Limb (tissue), 2 donors: ENCODE measurements at regions not wholly inside any gene's neighbourhood (a gene's known extent, or its start where the extent isn't known, plus 50 kb on each side); places are given as distances from the start of the nearest gene placed in this dataset.

Experiments used
- DNase-seq, 2 donors: peaks; one replicate each; pipeline ENCODE4 v3.0.0-alpha.2; 2016; ENCODE audit errors: extremely low spot score in 2 of 2

DNA sequence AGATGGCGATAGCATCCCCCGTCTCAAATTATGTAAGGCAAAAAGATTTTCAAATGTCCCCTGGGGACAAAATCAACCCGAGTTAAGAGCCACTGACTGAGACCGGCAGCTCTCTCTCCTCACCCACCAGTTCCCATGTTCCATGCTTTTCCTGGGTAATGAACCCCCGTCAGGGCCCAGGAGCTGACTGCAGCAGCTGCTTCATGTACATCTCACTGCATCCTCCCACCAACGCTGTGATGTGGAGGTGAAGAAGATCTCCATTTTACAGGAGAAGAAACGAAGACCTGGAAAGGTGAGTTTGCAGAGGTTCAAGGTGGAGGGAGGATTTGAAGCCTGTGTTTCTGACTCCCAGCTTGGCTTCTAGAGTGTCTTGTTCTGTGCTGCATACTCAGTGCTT, 481.1 kb downstream of the MIAT start:
- DNase-seq: no peak

DNA sequence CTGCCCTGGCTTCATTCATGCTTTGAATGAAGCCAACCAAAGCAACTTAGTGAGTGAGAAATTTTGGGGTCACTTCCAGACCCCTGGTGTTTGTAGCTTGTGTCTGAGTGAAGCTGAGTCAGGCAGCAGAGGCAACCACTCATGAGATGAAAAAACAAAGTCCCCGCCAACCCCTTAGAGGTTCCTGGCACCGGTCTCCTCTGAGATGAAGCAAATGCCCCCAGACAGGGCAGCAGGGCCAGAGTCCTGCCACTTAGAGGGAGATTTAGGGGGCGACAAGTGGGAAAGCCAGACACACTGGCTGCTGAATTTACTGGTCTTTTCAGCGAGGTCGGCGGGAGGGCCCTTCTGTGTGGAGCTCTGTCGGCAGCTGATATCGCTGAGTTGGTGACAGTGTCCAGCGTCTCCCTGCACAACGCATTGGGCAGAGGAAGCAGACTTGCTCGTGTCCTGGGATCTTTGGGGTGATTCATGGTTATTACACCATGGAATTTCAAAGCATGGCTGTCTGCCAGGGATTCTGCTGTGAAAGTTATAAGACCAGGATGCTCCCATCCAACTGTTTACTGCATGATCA, 482.6 kb downstream of the MIAT start:
- DNase-seq: peak in 1 of 2 donors; percentile 58

DNA sequence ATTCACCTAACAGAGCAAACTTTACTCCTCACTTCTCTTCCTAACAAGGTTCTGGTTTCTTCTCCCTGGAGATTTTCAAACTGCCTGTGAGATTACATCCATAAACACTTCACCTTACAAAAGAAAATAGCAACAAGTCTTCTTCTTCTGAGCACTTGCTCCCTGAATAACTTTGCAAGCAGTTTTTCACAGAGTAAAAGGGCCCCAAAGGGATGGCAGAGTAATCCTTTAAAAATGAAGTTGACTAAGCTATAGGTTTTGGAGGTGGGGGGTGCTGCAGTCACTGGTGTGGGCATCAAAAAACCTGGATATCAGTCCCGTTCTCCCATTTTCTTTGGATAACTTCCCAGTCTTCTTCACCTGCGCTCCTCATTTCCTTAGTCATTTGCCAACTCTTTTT, 484.9 kb downstream of the MIAT start:
- no peak for DNase-seq

DNA sequence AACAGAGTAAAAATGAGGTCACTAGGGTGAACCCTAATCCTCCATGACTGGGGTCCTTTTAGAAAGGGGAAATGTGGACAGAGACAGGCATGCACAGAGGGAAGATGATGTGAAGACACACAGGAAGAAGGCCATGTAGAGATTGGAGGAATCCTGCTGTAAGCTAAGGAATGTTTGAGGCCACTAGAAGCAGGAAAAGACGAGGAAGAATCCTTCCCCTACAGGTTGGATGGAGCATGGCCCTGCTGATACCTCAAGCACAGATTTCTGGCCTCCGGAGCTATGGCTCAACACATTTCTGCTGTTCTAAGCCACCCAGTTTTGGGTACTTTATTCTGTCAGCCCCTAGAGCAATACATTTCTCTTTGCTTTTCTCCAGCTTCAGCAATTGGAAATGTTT, 486.9 kb downstream of the MIAT start:
- DNase-seq: no peak

DNA sequence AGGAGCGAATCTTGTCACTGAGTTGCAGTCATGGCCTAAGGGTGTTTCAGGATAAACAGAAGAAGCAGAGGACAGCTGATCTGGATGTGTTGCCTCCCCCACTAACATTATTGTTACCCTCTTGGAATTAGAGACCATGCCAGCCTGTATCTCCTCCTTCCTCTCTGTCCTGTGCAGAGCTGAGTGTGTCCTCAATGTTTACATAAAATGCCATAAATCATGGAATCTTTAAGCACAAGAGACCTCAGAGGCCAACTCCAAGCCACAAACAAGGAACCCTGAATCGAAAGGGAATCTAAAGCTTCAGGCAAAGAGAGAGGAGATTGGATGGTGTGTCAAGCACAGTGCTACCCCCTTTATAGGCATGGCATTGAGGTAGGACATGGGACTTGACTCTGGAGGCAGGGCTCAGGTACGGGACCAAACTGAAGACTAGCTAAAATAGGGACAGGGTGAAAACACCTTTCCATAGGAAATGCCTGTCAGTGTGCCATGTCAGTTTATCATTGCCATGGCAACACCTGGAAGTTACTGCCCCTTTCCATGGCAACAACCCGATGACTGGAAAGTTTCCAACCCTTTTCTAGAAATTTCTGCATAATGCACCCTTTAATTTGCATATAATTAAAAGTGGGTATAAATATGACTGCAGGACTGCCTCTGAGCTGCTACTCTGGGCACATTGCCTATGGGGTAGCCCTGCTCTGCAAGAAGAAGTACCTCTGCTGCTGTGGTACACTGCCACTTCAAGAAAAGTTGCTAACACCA, 489.7 kb downstream of the MIAT start:
- no peak for DNase-seq

DNA sequence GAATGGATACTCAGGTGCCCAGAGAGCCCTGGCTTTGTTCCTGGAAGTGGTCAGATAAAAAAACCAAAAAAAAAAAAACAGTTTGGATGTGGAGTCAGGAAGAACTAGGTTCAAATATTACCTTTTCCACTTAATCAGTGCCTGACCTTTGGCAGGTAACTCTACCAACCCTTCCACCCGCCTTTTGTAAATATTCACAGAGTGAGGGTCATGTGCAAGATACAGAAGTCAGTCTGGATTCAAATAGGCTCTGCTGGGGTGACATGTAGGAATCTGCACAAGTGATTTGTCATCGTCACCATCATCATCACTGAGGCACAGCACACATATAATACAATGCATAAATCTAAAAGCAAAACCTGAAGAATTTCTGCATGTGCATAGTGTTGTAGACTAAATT, 490.7 kb downstream of the MIAT start:
- DNase-seq: no peak

DNA sequence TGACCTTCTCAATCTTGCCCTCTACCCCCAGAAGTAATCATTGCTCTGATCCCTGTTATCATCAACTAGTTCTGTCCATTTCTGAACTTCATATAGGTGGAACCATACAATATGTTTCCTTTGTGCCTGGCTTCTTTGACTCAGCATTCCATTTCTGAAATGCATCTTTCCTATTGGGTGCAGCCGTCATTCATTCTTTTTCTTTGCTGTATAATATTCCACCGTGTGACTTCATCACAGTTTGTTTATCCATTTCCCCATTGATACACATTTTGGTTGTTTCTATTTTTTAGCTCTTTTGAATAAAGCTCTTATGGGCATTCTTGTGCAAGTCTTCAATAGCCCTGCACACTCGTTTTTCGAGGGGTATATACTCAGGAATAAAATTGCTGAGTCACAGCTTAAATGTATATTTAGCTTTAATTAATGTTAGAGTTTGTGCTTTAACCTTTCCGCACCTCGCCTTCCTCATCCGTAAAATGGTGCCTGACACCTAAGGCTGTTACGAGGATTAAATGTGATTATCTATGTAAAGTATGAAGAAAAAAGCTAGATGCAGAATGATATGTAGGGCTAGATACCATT, 491.6 kb downstream of the MIAT start:
- no peak for DNase-seq

DNA sequence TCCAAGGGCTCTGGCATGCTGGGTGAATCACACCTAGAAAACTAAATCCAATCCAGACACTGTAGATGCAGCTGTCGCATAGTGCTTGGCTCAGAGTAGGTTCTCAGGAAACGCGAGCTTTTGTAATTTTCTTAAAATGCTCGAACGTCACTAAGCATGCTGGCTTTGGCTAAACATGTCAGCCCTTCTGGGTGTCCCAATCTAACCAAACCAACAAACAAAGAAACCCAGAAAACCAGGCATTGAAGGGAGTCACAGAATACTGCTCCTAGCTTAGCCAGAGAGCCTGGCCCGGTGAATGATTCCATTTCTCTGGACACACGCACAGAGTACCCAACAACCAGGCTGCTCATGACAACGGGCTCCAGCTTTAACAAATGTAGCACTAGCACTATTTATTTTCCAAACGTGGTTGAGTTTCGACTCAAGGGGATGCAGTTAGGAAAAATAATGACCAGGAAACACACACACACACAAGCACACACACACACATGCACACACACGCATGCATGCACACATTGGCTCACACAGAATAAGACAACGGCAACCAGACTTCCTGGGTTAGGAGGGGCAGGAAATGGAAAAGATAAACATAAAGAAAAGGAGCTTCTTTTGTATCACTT, 492.6 kb downstream of the MIAT start:
- DNase-seq: no peak

DNA sequence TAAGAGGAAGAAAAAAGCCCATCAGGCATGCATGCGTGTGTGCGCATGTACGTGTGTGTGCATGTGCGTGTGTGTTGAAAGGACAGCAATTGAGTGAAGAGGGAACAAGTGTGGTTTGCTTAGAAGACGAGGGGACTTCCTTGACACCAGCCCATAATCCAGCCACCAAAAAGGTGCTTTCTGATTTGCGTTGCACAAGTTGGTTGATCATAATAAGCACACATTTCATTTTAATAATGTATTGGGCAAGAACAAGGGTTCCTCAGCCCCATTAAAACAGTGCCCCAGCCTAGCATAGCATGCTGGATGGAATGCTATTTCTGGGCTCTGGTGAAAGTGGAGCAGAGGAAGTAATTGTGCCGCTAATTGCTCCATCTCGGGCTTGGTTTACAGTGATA, 493.2 kb downstream of the MIAT start:
- no peak for DNase-seq

DNA sequence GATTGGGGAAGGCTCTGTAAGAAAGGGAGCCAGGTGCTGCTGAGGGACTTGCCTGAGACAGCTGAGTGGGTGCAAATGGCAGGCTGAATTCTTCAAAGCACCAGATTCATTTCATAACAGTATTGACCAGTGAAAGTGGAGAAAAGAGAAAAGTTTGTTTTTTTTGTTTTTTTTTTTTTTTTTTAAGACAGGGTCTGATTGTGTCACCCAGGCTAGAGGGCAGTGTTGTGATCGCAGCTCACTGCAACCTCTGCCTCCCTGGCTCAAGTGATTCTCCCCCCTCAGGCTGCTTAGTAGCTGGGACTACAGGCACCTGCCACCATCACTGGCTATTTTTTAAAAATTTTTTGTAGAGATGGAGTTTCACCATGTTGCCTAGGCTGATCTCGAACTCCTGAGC, 494.0 kb downstream of the MIAT start:
- DNase-seq: no peak

DNA sequence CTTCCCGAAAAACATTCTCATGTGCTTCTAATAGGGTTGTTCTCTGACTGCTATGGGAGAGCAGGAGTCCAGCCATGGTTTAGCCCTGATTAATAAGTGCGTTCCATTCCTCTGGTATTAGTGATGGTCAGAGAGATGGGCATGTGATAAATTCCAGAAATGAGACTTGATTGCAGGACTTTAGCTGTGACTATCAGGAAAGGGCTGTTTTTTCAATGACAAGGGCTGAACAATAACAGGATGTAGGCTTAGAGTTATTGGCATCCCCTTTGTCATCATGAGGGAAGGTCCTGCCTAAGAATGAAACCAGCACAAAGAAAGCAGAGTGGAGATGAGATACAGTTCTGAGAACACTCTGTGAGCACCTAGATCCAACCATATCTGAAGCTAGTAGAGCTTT, 494.6 kb downstream of the MIAT start:
- DNase-seq: no peak

DNA sequence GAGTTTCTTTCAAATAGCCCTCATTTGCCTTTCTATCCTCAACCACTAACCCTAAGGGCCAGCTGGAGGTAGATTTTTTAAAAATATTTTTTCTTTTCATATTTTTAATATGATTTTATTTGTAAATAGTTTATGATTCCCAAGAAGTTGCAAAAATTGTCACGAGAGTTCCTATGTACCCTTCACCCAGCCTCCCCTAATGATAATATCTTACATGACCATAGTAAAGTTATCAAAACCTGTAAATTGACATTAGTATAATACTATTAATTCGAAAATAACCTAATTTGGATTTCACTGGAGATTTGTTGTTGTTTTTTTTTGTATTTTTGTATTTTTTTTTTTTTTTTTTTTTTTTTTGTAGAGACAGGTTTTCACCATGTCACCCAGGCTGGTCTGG, 495.5 kb downstream of the MIAT start:
- no peak for DNase-seq

DNA sequence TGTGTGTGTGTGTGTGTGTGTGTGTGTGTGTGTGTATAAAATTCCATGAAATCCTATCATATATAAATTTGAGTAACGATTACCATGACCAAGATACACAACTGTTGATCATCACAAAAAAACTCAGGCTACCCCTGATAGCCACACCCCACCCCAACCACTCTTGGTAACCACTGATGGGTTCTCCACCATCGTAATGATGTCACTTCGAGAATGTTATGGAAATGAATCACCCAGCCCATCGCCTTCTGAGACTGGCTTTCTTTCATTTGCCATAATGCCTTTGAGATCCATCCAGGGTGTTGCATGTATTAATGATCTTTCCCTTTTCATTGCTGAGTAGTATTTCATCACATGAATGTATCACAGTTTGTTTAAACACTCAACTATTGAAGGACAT, 496.0 kb downstream of the MIAT start:
- DNase-seq: no peak

DNA sequence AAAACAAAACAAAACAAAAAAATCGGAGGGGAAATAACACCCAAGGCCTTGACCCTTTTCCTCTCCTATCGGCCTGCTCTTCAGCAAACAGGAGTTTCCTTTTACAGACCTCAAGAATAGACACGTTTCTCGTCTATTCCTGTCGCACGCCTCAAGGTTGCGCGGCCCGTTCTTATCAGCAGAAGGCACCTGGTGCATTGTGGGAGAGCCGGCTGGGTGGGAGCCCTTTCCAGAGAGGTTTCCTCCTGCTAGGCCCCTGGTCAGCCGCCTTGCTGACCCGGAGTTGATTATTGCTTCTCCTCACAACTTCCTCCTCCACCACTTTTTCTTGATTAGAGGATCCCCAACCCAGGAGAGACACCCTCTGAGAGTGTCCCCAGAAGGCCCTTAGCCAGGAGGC, 497.3 kb downstream of the MIAT start:
- no peak for DNase-seq

DNA sequence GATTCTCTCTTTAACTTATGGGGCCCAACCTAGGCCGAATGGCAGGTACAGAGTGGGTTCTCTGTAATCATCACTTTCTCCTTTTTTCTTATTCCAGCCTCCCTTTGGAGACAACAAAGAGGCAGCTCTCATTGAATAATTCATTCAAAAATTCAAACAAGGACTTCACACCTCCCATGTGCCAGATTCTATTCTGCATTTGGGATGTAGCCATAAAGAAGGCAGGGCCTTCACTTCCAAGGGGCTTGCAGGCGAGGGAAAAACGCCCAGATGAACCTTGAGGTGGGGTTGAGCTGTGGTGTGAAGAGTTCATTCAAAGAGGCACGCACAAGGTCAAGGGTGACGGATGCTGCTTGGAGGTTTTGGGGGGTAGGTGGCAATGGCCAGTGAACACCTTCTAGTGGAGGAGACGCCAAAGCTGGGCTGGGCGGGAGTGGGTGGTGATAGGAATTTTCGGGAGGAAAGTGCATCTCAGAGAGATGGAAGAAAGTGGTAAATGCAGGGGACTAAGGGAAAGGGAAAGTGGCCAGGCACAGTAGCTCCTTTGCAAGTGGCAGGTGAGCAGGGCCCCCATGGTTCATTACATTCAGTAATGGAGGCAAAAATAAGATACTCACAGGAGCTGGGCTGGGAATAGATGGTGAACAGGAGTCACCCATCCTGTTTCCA, 499.6 kb downstream of the MIAT start:
- DNase-seq: no peak

DNA sequence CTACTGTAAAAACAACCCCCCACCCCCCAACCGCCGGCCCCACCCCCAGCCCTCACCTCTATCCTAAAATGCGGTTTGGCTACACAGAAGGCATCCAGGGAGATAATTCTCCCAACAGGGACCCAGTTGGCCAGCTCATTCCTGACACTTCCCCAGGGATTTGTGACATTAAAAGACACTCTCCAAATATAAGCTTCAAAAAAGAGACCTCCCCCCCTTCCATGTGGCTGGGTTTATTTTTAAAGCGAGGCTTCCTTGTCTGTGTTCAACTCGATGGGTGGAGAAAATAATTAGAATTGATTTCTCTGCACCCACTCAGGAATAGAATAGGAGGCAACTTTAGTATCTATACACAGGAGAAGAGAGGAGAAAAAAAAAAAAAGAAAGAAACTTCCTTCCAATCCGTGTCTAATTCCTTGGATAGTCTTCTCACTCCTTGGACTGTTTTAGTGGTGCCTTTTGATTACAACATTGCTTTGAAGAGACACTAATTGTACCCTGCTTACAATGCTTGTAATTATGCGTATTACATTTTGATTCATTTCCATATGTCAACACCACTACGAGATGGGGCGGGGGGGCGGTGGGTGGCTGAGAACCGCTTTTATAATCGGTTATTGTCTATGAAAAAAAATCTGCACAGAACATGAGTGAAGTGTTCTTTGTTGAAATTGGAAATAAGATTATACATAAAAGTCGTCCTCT, 500.4 kb downstream of the MIAT start:
- DNase-seq: no peak

DNA sequence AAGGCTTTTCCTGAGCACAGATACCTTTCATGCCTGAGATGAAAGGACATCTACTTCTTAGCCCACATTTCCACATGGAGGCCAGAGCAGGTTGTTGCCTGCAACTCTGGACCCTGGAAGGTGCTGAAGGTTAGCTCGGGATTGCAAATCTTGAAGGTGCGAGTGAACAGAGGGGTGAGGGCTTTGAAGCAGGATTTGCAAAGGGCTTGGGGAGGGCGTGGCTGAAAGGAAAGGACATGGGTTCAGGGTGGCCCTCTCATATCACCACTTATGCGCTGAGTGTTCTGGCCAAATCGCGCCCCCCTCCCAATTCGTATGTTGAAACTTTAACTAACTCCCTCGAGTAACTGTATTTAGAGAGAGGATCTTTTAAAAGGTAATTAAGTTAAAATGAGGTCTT, 501.6 kb downstream of the MIAT start:
- DNase-seq: no peak

DNA sequence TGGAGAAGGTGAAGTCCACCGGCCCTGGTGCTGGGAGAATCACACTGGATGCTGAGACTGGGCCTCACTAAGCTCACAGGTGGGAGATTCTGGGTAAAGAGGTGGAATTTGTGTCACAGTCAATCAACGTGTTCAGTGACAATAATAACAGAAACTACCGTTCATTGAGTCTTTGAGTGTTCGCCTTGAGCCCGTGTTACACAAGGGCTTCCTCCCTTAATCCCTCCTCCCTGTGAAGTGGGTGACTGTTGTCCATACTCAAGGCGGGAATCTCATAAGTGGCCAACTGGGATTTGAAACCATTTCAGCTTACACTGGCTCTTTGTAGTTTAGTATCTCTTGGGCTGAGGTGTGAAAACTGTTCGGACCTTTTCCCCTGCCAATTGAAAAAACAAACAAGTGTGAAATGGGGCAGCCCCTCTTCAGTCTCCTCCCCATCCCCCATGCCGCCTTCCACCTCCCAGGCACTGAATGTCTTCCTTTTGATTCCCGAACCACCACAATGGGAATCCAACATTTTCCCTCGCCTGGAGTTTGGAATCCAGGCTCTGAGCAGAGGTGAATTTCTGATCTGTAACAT, 502.4 kb downstream of the MIAT start:
- no peak for DNase-seq

DNA sequence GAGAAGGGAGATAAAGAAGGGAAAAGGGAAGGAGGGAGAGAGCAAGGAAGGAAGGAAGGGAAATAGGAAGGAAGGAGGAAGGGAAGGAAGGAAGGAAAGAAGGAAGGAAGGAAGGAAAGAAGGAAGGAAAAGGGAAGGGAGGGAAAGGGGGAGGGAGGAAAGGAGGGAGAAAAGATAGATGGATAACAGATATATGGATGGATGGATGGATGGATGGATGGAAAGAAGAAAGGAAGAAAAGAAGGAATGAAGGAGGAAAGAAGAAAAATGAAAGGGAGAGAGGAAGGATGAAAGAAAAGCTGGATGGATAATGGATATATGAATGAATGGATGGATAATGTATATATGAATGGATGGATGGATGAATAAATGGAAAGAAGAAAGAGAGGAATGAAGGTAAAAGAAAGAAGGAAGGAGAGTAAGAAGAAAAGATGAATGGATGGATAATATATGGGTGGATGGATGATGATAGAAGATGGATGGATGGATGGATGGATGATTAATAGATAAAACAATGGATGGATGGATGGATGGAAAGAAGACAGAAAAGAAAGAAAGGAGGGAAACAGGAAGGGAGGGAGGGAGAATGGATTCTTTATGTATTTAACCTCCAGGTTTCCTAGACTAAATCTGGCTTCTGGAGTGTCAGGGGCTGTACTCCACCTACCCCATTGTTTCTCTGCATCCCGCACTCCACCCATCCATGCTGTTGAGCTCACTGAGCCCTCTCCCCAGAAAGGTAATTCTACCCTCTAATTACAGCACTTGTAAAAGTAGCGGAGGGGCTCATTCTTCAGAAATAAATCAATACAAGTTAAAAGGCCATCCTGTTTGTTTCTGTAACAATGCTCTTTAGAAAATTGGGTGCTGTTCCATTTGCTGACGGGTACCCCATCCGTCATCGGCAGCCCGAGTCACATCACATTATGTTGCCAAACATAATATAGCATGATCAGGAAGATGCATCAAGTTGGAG, 506.1 kb downstream of the MIAT start:
- no peak for DNase-seq
